Activated CD4-positive, alpha-beta T cell treated with anti-CD3 and anti-CD28 coated beads for 24 hours (primary cell): ENCODE measurements at regions not wholly inside any gene's neighbourhood (a gene's known extent, or its start where the extent isn't known, plus 50 kb on each side); places are given as distances from the start of the nearest gene placed in this dataset.

ENCODE experiments used
- DNase-seq, 2 donors: peaks; one replicate each; pipeline ENCODE4 v3.0.0-alpha.2; 2020; ENCODE audit warnings: low read depth in 2 of 2

DNA sequence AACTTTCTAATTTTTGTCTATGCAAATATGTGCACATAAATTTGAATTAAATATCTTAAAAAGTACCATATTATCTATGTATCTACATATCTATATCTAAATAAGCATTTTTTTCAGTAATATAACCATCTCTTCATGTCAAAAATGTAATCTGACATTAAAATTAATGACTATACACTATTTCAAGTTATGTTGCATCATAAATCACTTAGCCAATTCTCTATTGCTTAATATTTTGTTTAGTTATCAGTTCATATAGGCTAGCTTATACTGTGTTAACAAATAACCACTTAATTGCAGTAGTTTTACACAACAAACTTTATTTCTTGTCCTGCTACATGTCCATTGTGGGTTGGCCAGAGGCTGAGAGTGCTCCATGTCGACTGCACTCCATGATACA, 360.8 kb downstream of the EPM2A start:
- no peak for DNase-seq

DNA sequence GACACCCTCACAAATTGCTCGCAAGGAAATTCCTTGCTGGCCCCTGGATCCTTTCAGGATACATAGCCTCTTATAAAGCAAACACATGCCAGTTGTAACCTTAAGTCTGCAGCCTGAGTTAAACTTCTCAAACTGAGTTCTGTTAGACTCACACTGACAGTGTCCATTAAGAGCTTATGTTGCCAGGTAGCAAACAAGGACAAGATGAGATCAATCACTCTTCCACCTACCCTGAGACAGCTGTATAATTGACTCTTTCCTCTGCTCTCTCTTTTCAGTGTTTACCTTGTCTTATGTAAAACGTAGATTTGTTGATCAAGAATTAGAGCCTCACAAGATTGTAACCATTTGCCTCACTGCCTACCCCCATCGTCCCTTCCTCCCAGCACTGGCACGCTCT, 359.8 kb downstream of the EPM2A start:
- no peak for DNase-seq

GRCh38 chr6:145380186-145380585, 355.1 kb downstream of the EPM2A start:
- no peak for DNase-seq

DNA sequence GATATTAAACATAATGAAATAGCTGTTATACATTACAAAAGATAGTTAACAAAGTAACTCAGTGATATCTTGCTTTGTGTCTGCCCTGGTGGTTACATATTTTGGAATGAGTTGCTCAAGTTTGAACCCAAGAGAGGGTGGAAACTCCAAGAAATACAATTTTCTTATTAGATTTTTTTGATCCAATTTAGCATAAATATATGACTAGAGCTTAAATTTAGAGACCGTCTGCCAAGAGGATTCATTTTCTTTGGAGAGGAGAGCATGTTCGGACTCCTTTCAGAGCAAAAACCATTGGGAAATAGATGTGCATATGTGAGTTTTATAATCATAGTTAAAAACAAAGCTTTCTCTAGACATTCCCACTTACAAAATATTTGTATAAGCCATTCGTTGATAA, 353.4 kb downstream of the EPM2A start:
- DNase-seq: no peak

- DNase-seq: no peak
These were observed 351.9 kb downstream of the EPM2A start for GRCh38 chr6:145383428-145383827.

GRCh38 chr6:145384503-145384902, 350.8 kb downstream of the EPM2A start:
- no peak for DNase-seq

GRCh38 chr6:145396499-145396898, 338.8 kb downstream of the EPM2A start:
- DNase-seq: no peak

DNA sequence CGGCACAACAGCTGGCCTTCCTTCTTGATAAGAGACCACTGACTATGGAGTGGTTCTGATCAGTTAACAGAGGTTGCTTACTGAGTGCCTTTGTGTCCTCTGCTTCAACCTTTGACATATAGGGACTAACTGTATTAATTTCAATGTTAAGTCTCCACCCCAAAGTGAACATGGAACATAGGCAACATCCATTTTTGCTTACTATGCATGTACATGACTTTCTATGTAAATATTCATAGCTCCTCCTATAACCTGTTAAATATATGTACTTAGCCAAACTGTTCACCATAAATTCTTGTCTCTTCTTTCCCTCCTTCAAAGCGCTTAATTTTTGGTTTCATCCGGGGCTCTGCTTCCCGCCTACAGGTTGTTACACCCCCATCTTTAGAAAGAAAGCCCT, 334.8 kb downstream of the EPM2A start:
- DNase-seq: no peak

GRCh38 chr6:145405006-145405551, 330.2 kb downstream of the EPM2A start:
- DNase-seq: no peak

DNA sequence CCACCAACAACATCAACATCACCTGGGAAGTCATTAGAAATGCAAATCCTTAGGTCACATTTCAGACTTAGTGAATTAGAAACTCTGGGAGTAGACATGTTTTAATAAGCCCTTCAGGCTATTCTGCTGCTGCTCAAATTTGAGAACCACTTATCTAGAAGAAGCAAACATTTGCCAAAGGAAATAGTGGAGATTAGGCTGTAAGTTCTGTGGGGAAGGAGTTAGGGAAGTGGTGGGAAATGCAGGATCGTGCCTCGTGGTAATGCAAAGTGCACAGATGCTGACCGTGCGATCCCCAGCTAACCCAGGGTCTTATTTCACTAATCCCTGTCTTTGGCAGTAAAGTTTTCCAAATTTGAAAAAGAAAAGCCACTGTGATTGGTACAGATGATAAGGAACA, 328.5 kb downstream of the EPM2A start:
- no peak for DNase-seq

- no peak for DNase-seq
These were observed 319.7 kb downstream of the EPM2A start for GRCh38 chr6:145415616-145416015.

GRCh38 chr6:145420599-145420998, 314.7 kb downstream of the EPM2A start:
- no peak for DNase-seq

DNA sequence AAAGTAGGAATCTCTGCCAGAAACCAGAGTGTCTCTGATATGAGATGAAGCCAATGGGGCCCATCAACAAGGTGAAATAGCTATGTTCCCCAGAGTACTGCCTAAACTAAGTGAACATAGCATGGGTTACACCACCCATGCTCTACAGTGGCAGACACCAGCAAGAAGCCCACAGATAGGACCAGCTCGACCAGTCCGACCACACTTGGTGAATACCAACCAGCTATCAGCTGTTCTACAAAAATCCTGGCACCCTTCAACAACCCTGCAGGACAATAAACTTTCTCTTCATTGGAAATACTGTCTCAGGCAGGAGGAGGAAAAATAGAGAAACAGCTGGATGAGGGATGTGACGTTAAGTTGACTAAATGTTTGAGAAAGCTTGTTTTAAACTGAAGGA, 311.4 kb downstream of the EPM2A start:
- no peak for DNase-seq

DNA sequence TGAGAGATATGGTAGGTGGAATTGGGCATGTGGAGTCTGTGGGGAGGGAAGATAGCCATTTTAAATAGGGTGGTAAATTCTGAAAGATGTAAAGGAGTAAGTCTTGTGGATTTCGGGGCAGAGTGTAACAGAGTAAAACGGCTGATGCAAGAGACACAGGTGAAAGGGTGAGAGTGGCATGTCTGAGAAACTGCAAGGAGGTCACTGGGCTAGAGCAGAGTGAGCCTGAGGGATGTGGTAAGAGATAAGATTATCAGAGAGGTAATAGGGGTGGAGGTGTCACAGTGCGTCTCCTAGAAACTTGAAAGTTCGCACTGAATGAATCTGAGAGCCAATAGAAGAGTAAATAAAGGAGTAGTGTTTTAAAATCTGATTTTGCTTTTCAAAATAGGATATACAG, 308.1 kb downstream of the EPM2A start:
- no peak for DNase-seq

- no peak for DNase-seq
These were observed 306.6 kb downstream of the EPM2A start for GRCh38 chr6:145428706-145429105.

GRCh38 chr6:145442110-145442509, 293.2 kb downstream of the EPM2A start:
- DNase-seq: no peak

DNA sequence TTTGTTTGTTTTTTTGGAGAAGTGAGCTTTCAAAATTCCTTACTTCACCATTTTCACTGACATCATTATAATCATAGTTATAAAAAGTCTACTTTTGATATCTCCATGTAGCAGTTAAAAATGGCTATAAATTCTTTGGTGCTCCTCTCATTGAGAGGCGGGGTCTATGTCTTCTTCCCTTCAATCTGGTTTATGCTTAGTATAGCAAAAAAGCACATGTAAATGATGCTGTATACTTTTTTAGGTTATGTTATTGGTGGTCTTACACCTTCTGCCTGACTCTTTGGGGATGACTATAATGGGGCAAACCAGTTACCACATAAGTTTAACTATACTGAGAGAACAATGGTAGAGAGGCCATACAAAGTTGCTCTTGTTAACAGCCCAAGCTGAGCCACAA, 289.6 kb downstream of the EPM2A start:
- no peak for DNase-seq

DNA sequence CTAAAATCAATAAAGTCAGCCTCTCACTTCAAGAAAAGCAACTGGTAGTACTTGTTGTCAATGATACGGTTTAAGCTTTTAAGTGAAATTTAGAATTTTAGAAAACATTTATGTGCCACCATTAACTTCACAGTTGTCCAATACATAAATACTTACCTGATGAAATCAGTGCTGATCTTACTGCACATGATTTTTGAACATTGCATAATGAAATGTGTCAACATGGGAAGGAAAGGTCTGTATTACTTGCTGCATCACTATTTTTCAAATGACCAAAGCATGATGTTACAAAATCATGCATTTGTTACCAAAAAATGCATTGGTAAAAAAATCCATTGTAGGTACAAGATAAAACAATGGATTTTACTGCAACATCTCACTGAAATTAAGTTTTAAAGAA, 284.3 kb downstream of the EPM2A start:
- no peak for DNase-seq

GRCh38 chr6:145453376-145453775, 281.9 kb downstream of the EPM2A start:
- DNase-seq: no peak

GRCh38 chr6:145454006-145454405, 281.3 kb downstream of the EPM2A start:
- DNase-seq: no peak

DNA sequence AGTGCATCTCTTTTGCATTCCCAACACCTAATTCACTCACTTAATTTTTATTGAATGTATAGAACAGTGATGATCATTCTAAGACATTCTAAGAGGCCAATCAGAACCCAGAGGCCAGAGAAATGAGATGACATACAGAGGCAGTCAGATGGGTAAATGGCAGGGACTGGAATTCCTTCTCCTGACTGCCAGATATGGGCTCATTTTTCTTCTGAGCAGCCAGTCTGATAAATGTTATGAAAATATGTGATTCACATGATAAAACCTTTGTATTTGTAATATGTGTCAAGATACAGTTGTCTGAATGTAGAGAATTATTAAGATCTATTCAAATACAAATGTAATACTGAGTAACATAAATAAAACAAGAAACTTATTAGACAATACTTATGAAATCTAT, 277.8 kb downstream of the EPM2A start:
- DNase-seq: no peak

DNA sequence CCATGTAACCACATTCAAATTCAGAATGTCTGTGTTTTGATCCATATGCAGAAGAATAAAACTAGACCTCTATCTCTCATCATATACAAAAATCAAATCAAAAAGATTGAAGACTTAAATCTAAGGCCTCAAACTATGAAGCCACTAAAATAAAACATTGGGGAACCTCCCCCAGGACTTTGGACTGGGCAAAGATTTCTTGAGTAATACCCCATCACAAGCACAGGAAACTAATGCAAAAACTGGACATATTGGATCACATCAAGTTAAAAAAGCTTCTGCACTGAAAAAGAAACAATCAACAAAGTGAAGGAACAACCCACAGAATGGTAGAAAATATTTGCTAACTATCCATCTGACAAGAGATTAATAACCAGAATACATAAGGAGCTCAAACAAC, 266.8 kb downstream of the EPM2A start:
- no peak for DNase-seq

GRCh38 chr6:145469021-145469420, 266.3 kb downstream of the EPM2A start:
- no peak for DNase-seq

- DNase-seq: no peak
These were observed 259.4 kb downstream of the EPM2A start for GRCh38 chr6:145475794-145476396.
